GM19468 (cell line): ENCODE measurements at regions not wholly inside any gene's neighbourhood (a gene's known extent, or its start where the extent isn't known, plus 50 kb on each side); places are given as distances from the start of the nearest gene placed in this dataset.

Source experiments
- ATAC-seq: cut with Tn5 transposase; IDR thresholded peaks from one replicate; pipeline ENCODE4 v1.9.1; 2021; ENCODE audit warnings: mild to moderate bottlenecking, moderate library complexity, moderate number of reproducible peaks; ENCODE audit not compliant: unreplicated experiment; ENCODE audit errors: extremely low read depth

GRCh38 chr3:117479095-117479494 is 769.5 kb downstream of the TUSC7 start:
- ATAC-seq = peak; percentile 87

- no peak for ATAC-seq
Measured at GRCh38 chr3:117480525-117480924, 770.9 kb downstream of the TUSC7 start.

GRCh38 chr3:117480972-117481371 is 771.4 kb downstream of the TUSC7 start:
- ATAC-seq = no peak

- ATAC-seq = no peak
Measured at GRCh38 chr3:117483839-117484238, 774.3 kb downstream of the TUSC7 start.

GRCh38 chr3:117485841-117486240 is 776.3 kb downstream of the TUSC7 start:
- ATAC-seq = no peak

GRCh38 chr3:117486719-117487716 is 777.4 kb downstream of the TUSC7 start:
- no peak for ATAC-seq

GRCh38 chr3:117488983-117489382 is 779.4 kb downstream of the TUSC7 start:
- no peak for ATAC-seq

- ATAC-seq = no peak
Measured at GRCh38 chr3:117489663-117490079, 780.1 kb downstream of the TUSC7 start.

GRCh38 chr3:117490716-117491115 is 781.1 kb downstream of the TUSC7 start:
- ATAC-seq = no peak

GRCh38 chr3:117495620-117496019 is 786.0 kb downstream of the TUSC7 start:
- no peak for ATAC-seq

GRCh38 chr3:117499189-117499870 is 789.8 kb downstream of the TUSC7 start:
- peak; percentile 70 for ATAC-seq

- ATAC-seq = no peak
Measured at GRCh38 chr3:117507958-117508357, 798.4 kb downstream of the TUSC7 start.

GRCh38 chr3:117509858-117510257 is 800.3 kb downstream of the TUSC7 start:
- ATAC-seq = no peak

- no peak for ATAC-seq
Measured at GRCh38 chr3:117510396-117510795, 800.8 kb downstream of the TUSC7 start.

GRCh38 chr3:117512975-117513374 is 803.4 kb downstream of the TUSC7 start:
- ATAC-seq = no peak

- no peak for ATAC-seq
Measured at GRCh38 chr3:117515309-117515708, 805.7 kb downstream of the TUSC7 start.

GRCh38 chr3:117518364-117518763 is 808.8 kb downstream of the TUSC7 start:
- no peak for ATAC-seq

- ATAC-seq = no peak
Measured at GRCh38 chr3:117519776-117520175, 810.2 kb downstream of the TUSC7 start.

GRCh38 chr3:117520582-117520981 is 811.0 kb downstream of the TUSC7 start:
- no peak for ATAC-seq

GRCh38 chr3:117523418-117523817 is 813.8 kb downstream of the TUSC7 start:
- no peak for ATAC-seq

- no peak for ATAC-seq
Measured at GRCh38 chr3:117524890-117525289, 815.3 kb downstream of the TUSC7 start.
